GM20000 (cell line): ENCODE measurements at regions not wholly inside any gene's neighbourhood (a gene's known extent, or its start where the extent isn't known, plus 50 kb on each side); places are given as distances from the start of the nearest gene placed in this dataset.

Source experiments
- DNase-seq: peaks from one replicate; pipeline ENCODE4 v3.0.0; 2012; ENCODE audit warnings: low spot score
- TF ChIP-seq, protein P1 (sequence below): IDR thresholded peaks from 2 replicates; pipeline ENCODE4 v1.5.1; 2012; ENCODE audit warnings: mild to moderate bottlenecking, control low read depth; ENCODE audit errors: extremely low read depth, missing control alignments

DNA sequence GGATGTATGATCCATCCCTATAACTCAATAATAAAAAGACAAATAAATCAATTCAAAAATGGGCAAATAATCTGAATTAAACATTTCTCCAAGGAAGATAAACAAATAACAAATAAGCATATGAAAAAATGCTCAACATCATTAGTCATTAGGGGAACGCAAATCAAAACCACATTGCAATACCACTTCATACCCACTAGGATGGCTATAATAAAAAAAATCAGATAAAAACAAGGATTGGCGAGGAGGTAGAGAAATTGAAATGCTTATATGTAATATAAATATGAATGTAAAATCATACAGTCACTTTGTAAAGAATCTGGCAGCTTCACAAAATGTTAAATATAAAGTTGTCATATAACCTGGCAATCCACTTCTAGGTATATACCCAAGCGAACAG is 52.3 kb upstream of the TBCA start:
- no peak for DNase-seq
- TF ChIP-seq, protein P1, sequence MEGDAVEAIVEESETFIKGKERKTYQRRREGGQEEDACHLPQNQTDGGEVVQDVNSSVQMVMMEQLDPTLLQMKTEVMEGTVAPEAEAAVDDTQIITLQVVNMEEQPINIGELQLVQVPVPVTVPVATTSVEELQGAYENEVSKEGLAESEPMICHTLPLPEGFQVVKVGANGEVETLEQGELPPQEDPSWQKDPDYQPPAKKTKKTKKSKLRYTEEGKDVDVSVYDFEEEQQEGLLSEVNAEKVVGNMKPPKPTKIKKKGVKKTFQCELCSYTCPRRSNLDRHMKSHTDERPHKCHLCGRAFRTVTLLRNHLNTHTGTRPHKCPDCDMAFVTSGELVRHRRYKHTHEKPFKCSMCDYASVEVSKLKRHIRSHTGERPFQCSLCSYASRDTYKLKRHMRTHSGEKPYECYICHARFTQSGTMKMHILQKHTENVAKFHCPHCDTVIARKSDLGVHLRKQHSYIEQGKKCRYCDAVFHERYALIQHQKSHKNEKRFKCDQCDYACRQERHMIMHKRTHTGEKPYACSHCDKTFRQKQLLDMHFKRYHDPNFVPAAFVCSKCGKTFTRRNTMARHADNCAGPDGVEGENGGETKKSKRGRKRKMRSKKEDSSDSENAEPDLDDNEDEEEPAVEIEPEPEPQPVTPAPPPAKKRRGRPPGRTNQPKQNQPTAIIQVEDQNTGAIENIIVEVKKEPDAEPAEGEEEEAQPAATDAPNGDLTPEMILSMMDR: no peak
